ENCODE measurements at regions not wholly inside any gene's neighbourhood (a gene's known extent, or its start where the extent isn't known, plus 50 kb on each side); places are given as distances from the start of the nearest gene placed in this dataset.
"Not testable (repeated sequence)": the region's sequence is repeated elsewhere in the genome, so short reads cannot be mapped to it uniquely, and the experiment has no call there.

GRCh38 chr16:16945207-16945606 lies 525.6 kb downstream of the XYLT1 start:
- no peak for DNase-seq

- no peak for DNase-seq
These were observed 514.4 kb downstream of the XYLT1 start for GRCh38 chr16:16956376-16956775.

GRCh38 chr16:16960785-16961184 lies 510.0 kb downstream of the XYLT1 start:
- DNase-seq: no peak

GRCh38 chr16:16966439-16966838 lies 504.3 kb downstream of the XYLT1 start:
- no peak for DNase-seq

GRCh38 chr16:16971042-16971441 lies 499.7 kb downstream of the XYLT1 start:
- DNase-seq: no peak

- DNase-seq: no peak
These were observed 497.9 kb downstream of the XYLT1 start for GRCh38 chr16:16972831-16973230.

GRCh38 chr16:16973707-16974591 lies 496.8 kb downstream of the XYLT1 start:
- DNase-seq: no peak

- DNase-seq: no peak
These were observed 488.1 kb downstream of the XYLT1 start for GRCh38 chr16:16982614-16983013.

GRCh38 chr16:16983582-16983981 lies 487.2 kb downstream of the XYLT1 start:
- no peak for DNase-seq

GRCh38 chr16:16984091-16984490 lies 486.7 kb downstream of the XYLT1 start:
- DNase-seq: not testable (repeated sequence)

- no peak for DNase-seq
These were observed 485.1 kb downstream of the XYLT1 start for GRCh38 chr16:16985707-16986106.

- no peak for DNase-seq
These were observed 481.8 kb downstream of the XYLT1 start for GRCh38 chr16:16988963-16989362.

- no peak for DNase-seq
These were observed 481.4 kb downstream of the XYLT1 start for GRCh38 chr16:16989368-16989767.

- DNase-seq: no peak
These were observed 479.0 kb downstream of the XYLT1 start for GRCh38 chr16:16991711-16992110.

GRCh38 chr16:16992975-16993765 lies 477.6 kb downstream of the XYLT1 start:
- no peak for DNase-seq

- DNase-seq: no peak
These were observed 475.9 kb downstream of the XYLT1 start for GRCh38 chr16:16994831-16995230.

GRCh38 chr16:16996827-16997226 lies 473.9 kb downstream of the XYLT1 start:
- no peak for DNase-seq

GRCh38 chr16:16997349-16997748 lies 473.4 kb downstream of the XYLT1 start:
- DNase-seq: no peak

GRCh38 chr16:17001471-17001870 lies 469.3 kb downstream of the XYLT1 start:
- no peak for DNase-seq

- no peak for DNase-seq
These were observed 468.2 kb downstream of the XYLT1 start for GRCh38 chr16:17002565-17002964.

- not testable (repeated sequence) for DNase-seq
These were observed 464.8 kb downstream of the XYLT1 start for GRCh38 chr16:17005963-17006362.

- no peak for DNase-seq
These were observed 459.0 kb downstream of the XYLT1 start for GRCh38 chr16:17011712-17012111.

- no peak for DNase-seq
These were observed 457.7 kb downstream of the XYLT1 start for GRCh38 chr16:17013038-17013437.

Measured in fibroblast of skin of abdomen (primary cell).